ENCODE measurements at regions not wholly inside any gene's neighbourhood (a gene's known extent, or its start where the extent isn't known, plus 50 kb on each side); places are given as distances from the start of the nearest gene placed in this dataset.

DNA sequence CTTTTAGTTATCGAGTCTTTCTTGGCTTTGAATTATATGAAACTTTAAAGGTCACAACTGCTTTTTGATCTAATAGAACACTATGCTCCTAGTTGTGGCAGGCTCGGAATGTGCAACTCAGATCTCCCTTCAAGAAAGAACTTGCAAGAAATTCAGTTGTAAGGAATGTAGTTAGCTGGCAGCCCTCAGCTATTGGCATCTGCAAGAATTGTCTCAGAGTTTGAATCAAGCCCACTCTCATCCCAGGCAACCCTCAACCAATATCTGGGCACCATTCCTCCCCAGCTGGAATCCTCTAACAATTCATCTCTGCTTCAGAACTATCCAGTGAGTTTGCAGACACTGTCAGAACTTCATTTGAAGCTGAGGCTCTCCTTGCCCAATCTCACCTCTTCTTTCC lies 447.2 kb downstream of the KIF2B start:
- H3K27ac ChIP-seq (ENCODE audit: low read depth, low read length) = no peak overlapping the region

DNA sequence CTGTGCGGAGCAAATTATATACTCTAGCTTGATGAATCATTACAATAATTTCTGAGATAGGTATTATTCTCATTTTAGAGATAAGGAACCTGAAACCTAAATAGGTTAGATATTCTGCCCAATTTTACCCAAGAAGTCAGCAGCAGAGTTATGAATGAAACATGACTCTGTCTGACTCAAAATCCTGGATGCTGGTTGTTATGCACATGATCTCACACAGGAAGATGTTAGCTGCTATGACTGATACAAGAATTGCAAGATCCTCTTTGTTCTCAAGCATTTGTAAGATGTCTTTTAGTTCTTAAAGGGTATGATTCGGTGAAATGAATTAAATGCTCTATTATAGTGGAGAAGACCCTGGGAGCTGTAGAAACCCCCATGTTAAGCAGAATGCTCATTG lies 447.8 kb downstream of the KIF2B start:
- DNase-seq (ENCODE audit: insufficient read length, low spot score, missing footprints) = no peak
- Histone ChIP-seq H3K9me3 (ENCODE audit: low read depth, low read length) (peaks cover 4% of the 10 kb centered on the region), H3K27ac (ENCODE audit: low read depth, low read length) (no peak overlapping the region), H3K4me2 (ENCODE audit: insufficient read depth, low read length) (no peak overlapping the region), H3K4me1 (ENCODE audit: insufficient read depth, low read length) (no peaks in the 10 kb centered on the region), H3K4me3 (ENCODE audit: insufficient read depth, low read length) (no peak overlapping the region), H3K36me3 (ENCODE audit: insufficient read depth, low read length) (no peaks in the 10 kb centered on the region), H3K27me3 (ENCODE audit: insufficient read depth, low read length) (no peaks in the 10 kb centered on the region), H4K20me1 (ENCODE audit: insufficient read depth, low read length) (no peaks in the 10 kb centered on the region), H2AFZ (ENCODE audit: low read length) (no peak overlapping the region), H3K79me2 (ENCODE audit: insufficient read depth, low read length) (no peaks in the 10 kb centered on the region)
- TF ChIP-seq, protein P1, sequence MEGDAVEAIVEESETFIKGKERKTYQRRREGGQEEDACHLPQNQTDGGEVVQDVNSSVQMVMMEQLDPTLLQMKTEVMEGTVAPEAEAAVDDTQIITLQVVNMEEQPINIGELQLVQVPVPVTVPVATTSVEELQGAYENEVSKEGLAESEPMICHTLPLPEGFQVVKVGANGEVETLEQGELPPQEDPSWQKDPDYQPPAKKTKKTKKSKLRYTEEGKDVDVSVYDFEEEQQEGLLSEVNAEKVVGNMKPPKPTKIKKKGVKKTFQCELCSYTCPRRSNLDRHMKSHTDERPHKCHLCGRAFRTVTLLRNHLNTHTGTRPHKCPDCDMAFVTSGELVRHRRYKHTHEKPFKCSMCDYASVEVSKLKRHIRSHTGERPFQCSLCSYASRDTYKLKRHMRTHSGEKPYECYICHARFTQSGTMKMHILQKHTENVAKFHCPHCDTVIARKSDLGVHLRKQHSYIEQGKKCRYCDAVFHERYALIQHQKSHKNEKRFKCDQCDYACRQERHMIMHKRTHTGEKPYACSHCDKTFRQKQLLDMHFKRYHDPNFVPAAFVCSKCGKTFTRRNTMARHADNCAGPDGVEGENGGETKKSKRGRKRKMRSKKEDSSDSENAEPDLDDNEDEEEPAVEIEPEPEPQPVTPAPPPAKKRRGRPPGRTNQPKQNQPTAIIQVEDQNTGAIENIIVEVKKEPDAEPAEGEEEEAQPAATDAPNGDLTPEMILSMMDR (IDR thresholded peaks at IDR 0.05; ENCODE audit: extremely low read depth, low read depth, low read length) = no peak

More for the DNA sequence above, 447.2 kb downstream of the KIF2B start:
- Histone ChIP-seq H3K4me2 (ENCODE audit: insufficient read depth, low read length) (no peak overlapping the region), H3K9me3 (ENCODE audit: low read depth, low read length) (peaks cover 4% of the 10 kb centered on the region), H4K20me1 (ENCODE audit: insufficient read depth, low read length) (no peaks in the 10 kb centered on the region), H2AFZ (ENCODE audit: low read length) (no peak overlapping the region), H3K36me3 (ENCODE audit: insufficient read depth, low read length) (no peaks in the 10 kb centered on the region), H3K79me2 (ENCODE audit: insufficient read depth, low read length) (no peaks in the 10 kb centered on the region), H3K27me3 (ENCODE audit: insufficient read depth, low read length) (no peaks in the 10 kb centered on the region), H3K4me1 (ENCODE audit: insufficient read depth, low read length) (no peaks in the 10 kb centered on the region), H3K4me3 (ENCODE audit: insufficient read depth, low read length) (no peak overlapping the region)
- DNase-seq (ENCODE audit: insufficient read length, low spot score, missing footprints) = no peak
- TF ChIP-seq, protein P1 (IDR thresholded peaks at IDR 0.05; ENCODE audit: extremely low read depth, low read depth, low read length) = no peak

DNA sequence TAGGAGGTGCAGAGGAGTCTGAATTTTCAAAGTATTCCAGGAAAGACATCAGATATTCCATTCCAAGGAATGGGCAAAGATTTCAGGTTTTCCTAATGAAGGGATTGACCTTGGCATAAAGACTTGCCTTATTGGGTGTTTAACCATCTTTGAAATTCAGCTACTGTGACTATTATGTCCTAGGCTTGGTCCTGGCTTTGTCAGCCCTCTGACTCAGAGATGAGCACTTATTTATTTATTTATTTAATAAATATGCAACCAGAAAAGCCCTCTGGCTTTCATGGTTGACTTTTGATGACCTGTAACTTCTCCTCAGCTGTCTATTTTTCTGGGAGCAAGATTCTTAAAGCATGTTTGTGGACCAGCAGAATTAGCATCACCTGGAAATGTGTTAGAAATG lies 455.1 kb downstream of the KIF2B start:
- Histone ChIP-seq H3K36me3 (ENCODE audit: insufficient read depth, low read length) (no peaks in the 10 kb centered on the region), H3K27ac (ENCODE audit: low read depth, low read length) (no peak overlapping the region), H3K4me3 (ENCODE audit: insufficient read depth, low read length) (no peak overlapping the region), H2AFZ (ENCODE audit: low read length) (no peak overlapping the region), H3K4me1 (ENCODE audit: insufficient read depth, low read length) (no peaks in the 10 kb centered on the region), H3K9me3 (ENCODE audit: low read depth, low read length) (no peaks in the 10 kb centered on the region), H4K20me1 (ENCODE audit: insufficient read depth, low read length) (no peaks in the 10 kb centered on the region), H3K79me2 (ENCODE audit: insufficient read depth, low read length) (no peaks in the 10 kb centered on the region), H3K4me2 (ENCODE audit: insufficient read depth, low read length) (no peak overlapping the region), H3K27me3 (ENCODE audit: insufficient read depth, low read length) (no peaks in the 10 kb centered on the region)
- DNase-seq (ENCODE audit: insufficient read length, low spot score, missing footprints) = no peak
- TF ChIP-seq, protein P1 (IDR thresholded peaks at IDR 0.05; ENCODE audit: extremely low read depth, low read depth, low read length) = no peak

DNA sequence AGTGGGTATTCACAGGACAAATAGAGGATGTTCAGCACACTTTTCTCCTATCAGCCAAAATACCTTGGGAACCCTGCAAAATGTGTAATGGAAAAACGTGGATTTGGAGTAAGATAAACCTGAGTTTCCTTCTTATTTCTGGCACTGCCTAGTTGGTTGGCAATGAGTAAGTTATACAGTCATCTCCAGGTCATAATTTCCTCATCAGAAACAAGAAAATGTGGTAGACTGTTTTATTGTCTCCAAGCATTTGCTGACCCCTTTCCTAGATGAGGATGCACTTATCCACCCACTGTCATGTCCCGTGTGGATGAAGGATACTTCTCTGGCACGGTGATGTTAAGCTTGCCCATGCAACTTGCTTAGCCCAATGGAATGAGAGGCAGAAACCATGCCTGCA lies 458.0 kb downstream of the KIF2B start:
- Histone ChIP-seq H3K36me3 (ENCODE audit: insufficient read depth, low read length) (no peaks in the 10 kb centered on the region), H3K27me3 (ENCODE audit: insufficient read depth, low read length) (no peaks in the 10 kb centered on the region), H3K79me2 (ENCODE audit: insufficient read depth, low read length) (no peaks in the 10 kb centered on the region), H3K27ac (ENCODE audit: low read depth, low read length) (no peak overlapping the region), H3K4me2 (ENCODE audit: insufficient read depth, low read length) (no peak overlapping the region), H4K20me1 (ENCODE audit: insufficient read depth, low read length) (no peaks in the 10 kb centered on the region), H3K4me1 (ENCODE audit: insufficient read depth, low read length) (no peaks in the 10 kb centered on the region), H2AFZ (ENCODE audit: low read length) (no peak overlapping the region), H3K4me3 (ENCODE audit: insufficient read depth, low read length) (no peak overlapping the region), H3K9me3 (ENCODE audit: low read depth, low read length) (no peaks in the 10 kb centered on the region)
- no peak for DNase-seq (ENCODE audit: insufficient read length, low spot score, missing footprints)
- TF ChIP-seq, protein P1 (IDR thresholded peaks at IDR 0.05; ENCODE audit: extremely low read depth, low read depth, low read length) = no peak

Data from osteoblast (primary cell).